Hindlimb muscle (tissue), 1 donor: ENCODE measurements at regions not wholly inside any gene's neighbourhood (a gene's known extent, or its start where the extent isn't known, plus 50 kb on each side); places are given as distances from the start of the nearest gene placed in this dataset.
"Not testable (repeated sequence)": the region's sequence is repeated elsewhere in the genome, so short reads cannot be mapped to it uniquely, and the experiment has no call there.

Source experiments
- DNase-seq: peaks from one replicate; pipeline ENCODE4 v3.0.0-alpha.2; 2013

- no peak for DNase-seq
These were observed 128.4 kb upstream of the SOD1 start for GRCh38 chr21:31530897-31531705.

GRCh38 chr21:31530364-31530763, 129.1 kb upstream of the SOD1 start:
- DNase-seq = no peak

GRCh38 chr21:31529406-31529805, 130.1 kb upstream of the SOD1 start:
- DNase-seq = no peak

- no peak for DNase-seq
These were observed 133.5 kb upstream of the SOD1 start for GRCh38 chr21:31526040-31526439.

- no peak for DNase-seq
These were observed 135.4 kb upstream of the SOD1 start for GRCh38 chr21:31524140-31524539.

GRCh38 chr21:31521515-31521914, 138.0 kb upstream of the SOD1 start:
- no peak for DNase-seq

GRCh38 chr21:31520561-31521098, 138.9 kb upstream of the SOD1 start:
- DNase-seq = no peak

- no peak for DNase-seq
These were observed 140.9 kb upstream of the SOD1 start for GRCh38 chr21:31518580-31518979.

GRCh38 chr21:31517664-31518414, 141.7 kb upstream of the SOD1 start:
- no peak for DNase-seq

GRCh38 chr21:31515253-31515652, 144.2 kb upstream of the SOD1 start:
- DNase-seq = no peak

- peak; percentile 54 for DNase-seq
These were observed 144.9 kb upstream of the SOD1 start for GRCh38 chr21:31514598-31514997.

GRCh38 chr21:31513541-31513940, 146.0 kb upstream of the SOD1 start:
- not testable (repeated sequence) for DNase-seq

- not testable (repeated sequence) for DNase-seq
These were observed 147.5 kb upstream of the SOD1 start for GRCh38 chr21:31511999-31512398.

- DNase-seq = no peak
These were observed 148.2 kb upstream of the SOD1 start for GRCh38 chr21:31511258-31511657.

- no peak for DNase-seq
These were observed 150.1 kb upstream of the SOD1 start for GRCh38 chr21:31509194-31510017.

GRCh38 chr21:31505975-31506374, 153.5 kb upstream of the SOD1 start:
- DNase-seq = no peak

- no peak for DNase-seq
These were observed 155.6 kb upstream of the SOD1 start for GRCh38 chr21:31503939-31504338.

- no peak for DNase-seq
These were observed 156.0 kb upstream of the SOD1 start for GRCh38 chr21:31503467-31503866.

- no peak for DNase-seq
These were observed 156.9 kb upstream of the SOD1 start for GRCh38 chr21:31502537-31503143.

GRCh38 chr21:31501926-31502325, 157.6 kb upstream of the SOD1 start:
- no peak for DNase-seq

- DNase-seq = no peak
These were observed 156.9 kb upstream of the TIAM1 start for GRCh38 chr21:31500982-31501381.

- no peak for DNase-seq
These were observed 156.0 kb upstream of the TIAM1 start for GRCh38 chr21:31500071-31500470.
